Stomach (tissue), 4 donors: ENCODE measurements at regions not wholly inside any gene's neighbourhood (a gene's known extent, or its start where the extent isn't known, plus 50 kb on each side); places are given as distances from the start of the nearest gene placed in this dataset.

Experiments
- POLR2A ChIP-seq, 4 donors: fragments of 450-650 bp; IDR thresholded peaks; one replicate each; pipeline ENCODE4 v1.6.1; 2016; ENCODE audit warnings: antibody characterized with exemption in 4 of 4, control low read depth in 2 of 4, mild to moderate bottlenecking in 1 of 4, moderate library complexity in 1 of 4
- TF ChIP-seq, protein P1 (sequence below), 7 experiments: fragments of 450-650 bp in 4 of 7; fragments of 200-600 bp in 3 of 7; sonication (generic) in 3 of 7; IDR thresholded peaks; one replicate each; pipeline ENCODE4 v1.5.1; 2016 to 2019; ENCODE audit warnings: antibody characterized with exemption in 7 of 7, control low read depth in 2 of 7, mild to moderate bottlenecking in 1 of 7

DNA sequence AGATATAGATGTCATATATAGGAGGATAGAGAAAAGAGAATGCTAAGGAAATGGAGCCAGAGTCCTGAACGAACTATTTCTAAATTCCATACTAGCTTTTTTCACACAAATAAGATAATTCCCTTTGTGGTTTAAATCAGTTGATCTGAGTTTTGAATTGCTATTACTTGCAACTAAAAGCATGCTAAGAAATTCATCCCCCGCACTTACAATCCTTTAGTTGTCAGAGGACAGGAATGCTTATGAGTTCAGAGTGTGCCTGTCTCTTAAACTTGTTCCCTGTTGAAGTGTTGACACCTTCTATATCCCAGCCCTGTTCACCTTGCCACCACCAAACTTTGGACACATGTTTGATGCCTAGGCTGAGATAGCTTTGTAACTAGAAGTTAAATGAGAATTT, 406.2 kb downstream of the METTL15 start:
- TF ChIP-seq, protein P1, sequence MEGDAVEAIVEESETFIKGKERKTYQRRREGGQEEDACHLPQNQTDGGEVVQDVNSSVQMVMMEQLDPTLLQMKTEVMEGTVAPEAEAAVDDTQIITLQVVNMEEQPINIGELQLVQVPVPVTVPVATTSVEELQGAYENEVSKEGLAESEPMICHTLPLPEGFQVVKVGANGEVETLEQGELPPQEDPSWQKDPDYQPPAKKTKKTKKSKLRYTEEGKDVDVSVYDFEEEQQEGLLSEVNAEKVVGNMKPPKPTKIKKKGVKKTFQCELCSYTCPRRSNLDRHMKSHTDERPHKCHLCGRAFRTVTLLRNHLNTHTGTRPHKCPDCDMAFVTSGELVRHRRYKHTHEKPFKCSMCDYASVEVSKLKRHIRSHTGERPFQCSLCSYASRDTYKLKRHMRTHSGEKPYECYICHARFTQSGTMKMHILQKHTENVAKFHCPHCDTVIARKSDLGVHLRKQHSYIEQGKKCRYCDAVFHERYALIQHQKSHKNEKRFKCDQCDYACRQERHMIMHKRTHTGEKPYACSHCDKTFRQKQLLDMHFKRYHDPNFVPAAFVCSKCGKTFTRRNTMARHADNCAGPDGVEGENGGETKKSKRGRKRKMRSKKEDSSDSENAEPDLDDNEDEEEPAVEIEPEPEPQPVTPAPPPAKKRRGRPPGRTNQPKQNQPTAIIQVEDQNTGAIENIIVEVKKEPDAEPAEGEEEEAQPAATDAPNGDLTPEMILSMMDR (IDR thresholded peaks at IDR 0.05), result no peak
- no peak for TF ChIP-seq POLR2A (IDR thresholded peaks at IDR 0.05)
